ENCODE measurements at regions not wholly inside any gene's neighbourhood (a gene's known extent, or its start where the extent isn't known, plus 50 kb on each side); places are given as distances from the start of the nearest gene placed in this dataset.

DNA sequence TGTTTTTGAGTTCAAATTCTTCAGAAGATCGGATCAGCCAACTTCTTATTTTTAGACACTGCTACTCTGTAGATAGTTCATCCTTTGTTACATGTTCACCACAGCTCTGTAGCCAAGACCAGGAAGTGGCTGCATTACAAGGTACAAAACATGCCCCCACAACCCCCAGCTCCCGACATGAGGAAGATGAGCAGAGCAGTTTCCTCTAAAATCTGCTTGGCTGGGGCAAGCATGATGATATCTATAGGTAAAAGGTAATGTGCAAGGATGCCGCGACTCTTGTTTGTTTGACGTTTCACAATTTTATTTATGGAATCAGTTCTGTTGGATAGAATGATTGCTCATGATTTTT, 126.5 kb upstream of the GRM7 start:
- no peaks in the 10 kb centered on the region for H3K4me1 ChIP-seq
- FAIRE-seq: no peak
- POLR2A ChIA-PET: no interaction called here
- CTCF ChIA-PET: no interaction called here
- no peak overlapping the region for H3K4me3 ChIP-seq
- no peak overlapping the region for H3K27ac ChIP-seq
- TF ChIP-seq ZFP36 (IDR thresholded peaks at IDR 0.05; ENCODE audit: borderline replicate concordance, partially characterized antibody) (no peak), KDM1A (IDR thresholded peaks at IDR 0.05; ENCODE audit: low read depth) (no peak), RNF2 (IDR thresholded peaks at IDR 0.05; ENCODE audit: borderline replicate concordance, low read depth) (no peak), FOXS1 (CRISPR knock-in tag; IDR thresholded peaks at IDR 0.05) (no peak), KDM5A (IDR thresholded peaks at IDR 0.05) (no peak), HOXB13 (CRISPR knock-in tag; IDR thresholded peaks at IDR 0.05; ENCODE audit: low read depth) (no peak)
- TF ChIP-seq, protein P1, sequence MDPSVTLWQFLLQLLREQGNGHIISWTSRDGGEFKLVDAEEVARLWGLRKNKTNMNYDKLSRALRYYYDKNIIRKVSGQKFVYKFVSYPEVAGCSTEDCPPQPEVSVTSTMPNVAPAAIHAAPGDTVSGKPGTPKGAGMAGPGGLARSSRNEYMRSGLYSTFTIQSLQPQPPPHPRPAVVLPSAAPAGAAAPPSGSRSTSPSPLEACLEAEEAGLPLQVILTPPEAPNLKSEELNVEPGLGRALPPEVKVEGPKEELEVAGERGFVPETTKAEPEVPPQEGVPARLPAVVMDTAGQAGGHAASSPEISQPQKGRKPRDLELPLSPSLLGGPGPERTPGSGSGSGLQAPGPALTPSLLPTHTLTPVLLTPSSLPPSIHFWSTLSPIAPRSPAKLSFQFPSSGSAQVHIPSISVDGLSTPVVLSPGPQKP (IDR thresholded peaks at IDR 0.05; ENCODE audit: low read depth, low read length): no peak
- TF ChIP-seq, protein P2, sequence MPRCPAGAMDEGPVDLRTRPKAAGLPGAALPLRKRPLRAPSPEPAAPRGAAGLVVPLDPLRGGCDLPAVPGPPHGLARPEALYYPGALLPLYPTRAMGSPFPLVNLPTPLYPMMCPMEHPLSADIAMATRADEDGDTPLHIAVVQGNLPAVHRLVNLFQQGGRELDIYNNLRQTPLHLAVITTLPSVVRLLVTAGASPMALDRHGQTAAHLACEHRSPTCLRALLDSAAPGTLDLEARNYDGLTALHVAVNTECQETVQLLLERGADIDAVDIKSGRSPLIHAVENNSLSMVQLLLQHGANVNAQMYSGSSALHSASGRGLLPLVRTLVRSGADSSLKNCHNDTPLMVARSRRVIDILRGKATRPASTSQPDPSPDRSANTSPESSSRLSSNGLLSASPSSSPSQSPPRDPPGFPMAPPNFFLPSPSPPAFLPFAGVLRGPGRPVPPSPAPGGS (IDR thresholded peaks at IDR 0.05): no peak
- TF ChIP-seq, protein P3, sequence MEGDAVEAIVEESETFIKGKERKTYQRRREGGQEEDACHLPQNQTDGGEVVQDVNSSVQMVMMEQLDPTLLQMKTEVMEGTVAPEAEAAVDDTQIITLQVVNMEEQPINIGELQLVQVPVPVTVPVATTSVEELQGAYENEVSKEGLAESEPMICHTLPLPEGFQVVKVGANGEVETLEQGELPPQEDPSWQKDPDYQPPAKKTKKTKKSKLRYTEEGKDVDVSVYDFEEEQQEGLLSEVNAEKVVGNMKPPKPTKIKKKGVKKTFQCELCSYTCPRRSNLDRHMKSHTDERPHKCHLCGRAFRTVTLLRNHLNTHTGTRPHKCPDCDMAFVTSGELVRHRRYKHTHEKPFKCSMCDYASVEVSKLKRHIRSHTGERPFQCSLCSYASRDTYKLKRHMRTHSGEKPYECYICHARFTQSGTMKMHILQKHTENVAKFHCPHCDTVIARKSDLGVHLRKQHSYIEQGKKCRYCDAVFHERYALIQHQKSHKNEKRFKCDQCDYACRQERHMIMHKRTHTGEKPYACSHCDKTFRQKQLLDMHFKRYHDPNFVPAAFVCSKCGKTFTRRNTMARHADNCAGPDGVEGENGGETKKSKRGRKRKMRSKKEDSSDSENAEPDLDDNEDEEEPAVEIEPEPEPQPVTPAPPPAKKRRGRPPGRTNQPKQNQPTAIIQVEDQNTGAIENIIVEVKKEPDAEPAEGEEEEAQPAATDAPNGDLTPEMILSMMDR (IDR thresholded peaks at IDR 0.05): no peak
- no peak for ATAC-seq
- no peak for DNase-seq (ENCODE audit: low read depth in 1 of 2, low spot score in 1 of 2)
- H3K4me2 ChIP-seq: no peak overlapping the region
- 50% methylated on average over 5 of the region's 5 CpGs for WGBS (ENCODE audit: missing lambda C conversion rate)
- no peaks in the 10 kb centered on the region for H3K9me3 ChIP-seq

DNA sequence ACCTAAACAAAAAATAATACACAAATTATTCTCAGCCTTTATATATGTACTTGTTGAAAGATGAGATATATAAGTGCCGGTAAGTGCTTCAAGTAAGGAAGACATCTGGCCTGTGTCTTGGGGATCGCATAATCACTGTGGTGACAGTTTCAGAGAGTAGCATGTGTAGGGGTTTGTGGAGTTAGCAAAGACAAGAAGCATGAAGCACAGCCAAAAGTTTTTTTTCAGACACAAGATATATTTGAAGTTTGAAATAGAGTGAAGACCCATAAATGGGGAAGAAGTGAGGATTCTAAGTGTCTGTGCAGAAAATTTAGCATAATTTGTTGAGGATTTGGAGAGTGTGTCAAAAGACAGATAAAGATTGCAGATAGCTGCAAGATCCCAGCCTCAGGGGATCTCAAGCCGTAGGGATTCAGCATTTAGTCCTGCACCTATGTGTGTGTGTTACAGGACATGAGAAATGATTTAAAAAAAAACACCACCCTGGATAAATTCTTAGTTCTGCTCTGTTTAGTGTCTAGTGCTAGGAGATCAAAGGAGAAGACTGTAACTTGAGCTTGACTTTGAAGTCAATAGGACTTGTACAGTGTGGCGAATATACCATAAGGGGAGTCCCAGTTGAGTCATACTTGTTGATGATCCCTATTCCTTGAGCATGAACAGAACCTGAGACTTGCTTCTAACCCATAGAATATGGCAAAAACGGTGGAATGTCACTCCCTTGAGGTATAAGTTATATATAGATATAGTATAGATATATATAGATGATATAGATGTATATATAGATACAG, 123.9 kb upstream of the GRM7 start:
- no peaks in the 10 kb centered on the region for H3K4me1 ChIP-seq
- TF ChIP-seq FOSL2 (IDR thresholded peaks at IDR 0.05): no peak
- no peak for TF ChIP-seq FOSL2 (CRISPR knock-in tag; IDR thresholded peaks at IDR 0.05)
- TF ChIP-seq CEBPB (IDR thresholded peaks at IDR 0.05): no peak
- TF ChIP-seq FOXS1 (CRISPR knock-in tag; IDR thresholded peaks at IDR 0.05): no peak
- TF ChIP-seq CHD2 (IDR thresholded peaks at IDR 0.05; ENCODE audit: low read length, partially characterized antibody): no peak
- TF ChIP-seq, protein P4, sequence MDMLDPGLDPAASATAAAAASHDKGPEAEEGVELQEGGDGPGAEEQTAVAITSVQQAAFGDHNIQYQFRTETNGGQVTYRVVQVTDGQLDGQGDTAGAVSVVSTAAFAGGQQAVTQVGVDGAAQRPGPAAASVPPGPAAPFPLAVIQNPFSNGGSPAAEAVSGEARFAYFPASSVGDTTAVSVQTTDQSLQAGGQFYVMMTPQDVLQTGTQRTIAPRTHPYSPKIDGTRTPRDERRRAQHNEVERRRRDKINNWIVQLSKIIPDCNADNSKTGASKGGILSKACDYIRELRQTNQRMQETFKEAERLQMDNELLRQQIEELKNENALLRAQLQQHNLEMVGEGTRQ (IDR thresholded peaks at IDR 0.05): no peak
- TF ChIP-seq NFE2L2 (conservative IDR thresholded peaks at IDR 0.05; ENCODE audit: low read length): no peak
- TF ChIP-seq ZC3H11A (IDR thresholded peaks at IDR 0.05): no peak
- TF ChIP-seq TFCP2L1 (CRISPR knock-in tag; IDR thresholded peaks at IDR 0.05): no peak
- TF ChIP-seq, protein P3 (IDR thresholded peaks at IDR 0.05): no peak
- no peak for TF ChIP-seq CHD4 (IDR thresholded peaks at IDR 0.05; ENCODE audit: borderline replicate concordance)
- 24% methylated on average over 5 of the region's 5 CpGs for WGBS (ENCODE audit: missing lambda C conversion rate)
- no peak overlapping the region for H3K4me2 ChIP-seq
- no peak for DNase-seq (ENCODE audit: low read depth in 1 of 2, low spot score in 1 of 2)
- POLR2A ChIA-PET: no interaction called here
- H3K9me3 ChIP-seq: no peaks in the 10 kb centered on the region
- no peak for ATAC-seq
- CTCF ChIA-PET: no interaction called here
- H3K4me3 ChIP-seq: no peak overlapping the region
- FAIRE-seq: no peak
- H3K27ac ChIP-seq: no peak overlapping the region

All from A549 (cell line).